Stimulated activated CD4-positive, alpha-beta T cell treated with anti-CD3 and anti-CD28 coated beads, Interleukin-2, amount 100 ng/mL, for 24 hours (primary cell): ENCODE measurements at regions not wholly inside any gene's neighbourhood (a gene's known extent, or its start where the extent isn't known, plus 50 kb on each side); places are given as distances from the start of the nearest gene placed in this dataset.

ENCODE experiments used
- DNase-seq, 2 donors: peaks; one replicate each; pipeline ENCODE4 v3.0.0-alpha.2; 2020

- DNase-seq: no peak
Measured at GRCh38 chr13:99055735-99056134, 77.9 kb upstream of the DOCK9 start.

- no peak for DNase-seq
Measured at GRCh38 chr13:99056381-99057014, 78.6 kb upstream of the DOCK9 start.

GRCh38 chr13:99057310-99057975 is 79.6 kb upstream of the DOCK9 start:
- no peak for DNase-seq

- no peak for DNase-seq
Measured at GRCh38 chr13:99058527-99059495, 80.9 kb upstream of the DOCK9 start.

- DNase-seq: no peak
Measured at GRCh38 chr13:99059498-99060075, 81.7 kb upstream of the DOCK9 start.

- DNase-seq: no peak
Measured at GRCh38 chr13:99061411-99061810, 83.5 kb upstream of the DOCK9 start.

GRCh38 chr13:99062593-99062992 is 84.7 kb upstream of the DOCK9 start:
- DNase-seq: no peak

GRCh38 chr13:99063178-99063577 is 85.3 kb upstream of the DOCK9 start:
- no peak for DNase-seq

- DNase-seq: no peak
Measured at GRCh38 chr13:99063952-99064351, 86.1 kb upstream of the DOCK9 start.

GRCh38 chr13:99064624-99065234 is 86.9 kb upstream of the DOCK9 start:
- DNase-seq: no peak

GRCh38 chr13:99065235-99066015 is 87.6 kb upstream of the DOCK9 start:
- no peak for DNase-seq

- no peak for DNase-seq
Measured at GRCh38 chr13:99066219-99066618, 88.4 kb upstream of the DOCK9 start.

- DNase-seq: no peak
Measured at GRCh38 chr13:99067159-99067985, 89.5 kb upstream of the DOCK9 start.

GRCh38 chr13:99071211-99071610 is 93.3 kb upstream of the DOCK9 start:
- no peak for DNase-seq

- no peak for DNase-seq
Measured at GRCh38 chr13:99071666-99072065, 93.8 kb upstream of the DOCK9 start.

GRCh38 chr13:99072356-99072755 is 94.5 kb upstream of the DOCK9 start:
- DNase-seq: no peak

GRCh38 chr13:99072941-99073340 is 95.1 kb upstream of the DOCK9 start:
- no peak for DNase-seq

- DNase-seq: no peak
Measured at GRCh38 chr13:99074693-99075092, 96.8 kb upstream of the DOCK9 start.

GRCh38 chr13:99075268-99076191 is 97.7 kb upstream of the DOCK9 start:
- no peak for DNase-seq
